ENCODE measurements at regions not wholly inside any gene's neighbourhood (a gene's known extent, or its start where the extent isn't known, plus 50 kb on each side); places are given as distances from the start of the nearest gene placed in this dataset.
A peak's percentile ranks its signal among the peaks of the same experiment; 100 is the strongest.

GRCh38 chr2:188092734-188093133 is 198.9 kb upstream of the GULP1 start:
- Histone ChIP-seq H3K18ac (ENCODE audit: low read depth in 1 of 2, low read length in 2 of 2) (no peak overlapping the region), H2AFZ (ENCODE audit: low read depth, low read length) (no peak overlapping the region), H3K4me3 (ENCODE audit: insufficient read depth in 1 of 2, low read depth in 1 of 2, low read length in 2 of 2) (no peak overlapping the region), H2AK5ac (ENCODE audit: low read length, severe bottlenecking) (no peak overlapping the region), H3K14ac (ENCODE audit: low read length in 2 of 2) (no peak overlapping the region), H2BK12ac (ENCODE audit: low read length in 2 of 2) (no peak overlapping the region), H3K27me3 (ENCODE audit: control insufficient read depth in 1 of 2, insufficient read depth in 1 of 2, low read length in 2 of 2) (no peaks in the 10 kb centered on the region), H3K4me1 (ENCODE audit: control insufficient read depth, insufficient read depth, low read depth, low read length) (no peaks in the 10 kb centered on the region), H3K27ac (ENCODE audit: low read length, poor library complexity, severe bottlenecking) (no peak overlapping the region), H3K4ac (ENCODE audit: low read depth in 1 of 2, low read length in 2 of 2) (no peak overlapping the region), H3K36me3 (ENCODE audit: control insufficient read depth in 1 of 2, insufficient read depth in 2 of 2, low read depth in 1 of 2, low read length in 2 of 2) (no peaks in the 10 kb centered on the region), H2BK120ac (ENCODE audit: low read depth, low read length) (no peak overlapping the region), H3K9me3 (ENCODE audit: control insufficient read depth, low read length) (no peaks in the 10 kb centered on the region), H2BK5ac (ENCODE audit: low read depth, low read length, poor library complexity, severe bottlenecking) (no peak overlapping the region), H4K8ac (ENCODE audit: low read length) (no peak overlapping the region), H3K79me1 (replicated peaks; ENCODE audit: low read length, poor library complexity, severe bottlenecking) (no peaks in the 10 kb centered on the region), H3K9ac (ENCODE audit: low read length) (no peak overlapping the region), H3K4me2 (ENCODE audit: low read length, poor library complexity, severe bottlenecking) (no peak overlapping the region), H3K23ac (ENCODE audit: low read length in 2 of 2) (no peak overlapping the region), H2BK15ac (ENCODE audit: low read depth, poor library complexity, severe bottlenecking) (no peak overlapping the region), H4K91ac (ENCODE audit: low read length) (no peak overlapping the region)
- 67% methylated on average over 1 of the region's 2 CpGs for WGBS
- DNase-seq: no peak

DNA sequence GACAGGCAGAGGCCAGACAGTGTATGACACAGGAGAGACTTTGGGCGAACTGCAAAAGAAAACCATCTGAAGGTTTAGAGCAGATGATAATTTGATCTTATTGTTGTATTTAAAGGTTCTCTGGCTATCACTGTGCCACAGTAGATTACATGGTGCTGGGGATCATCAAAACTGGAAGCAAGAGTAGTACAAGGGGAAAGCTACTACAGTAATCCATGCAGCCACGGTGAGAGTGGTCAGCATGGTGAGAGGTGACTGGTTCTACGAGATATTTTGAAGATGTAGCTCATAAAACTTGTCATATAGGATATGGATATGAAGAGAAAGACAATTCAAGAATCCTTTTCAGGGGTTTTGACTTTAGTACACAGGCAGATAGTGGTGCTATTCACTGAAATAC is 194.8 kb upstream of the GULP1 start:
- H3K4me1 ChIP-seq (ENCODE audit: control insufficient read depth, insufficient read depth, low read depth, low read length): no peaks in the 10 kb centered on the region
- H3K18ac ChIP-seq (ENCODE audit: low read depth in 1 of 2, low read length in 2 of 2): no peak overlapping the region
- H3K36me3 ChIP-seq (ENCODE audit: control insufficient read depth in 1 of 2, insufficient read depth in 2 of 2, low read depth in 1 of 2, low read length in 2 of 2): no peaks in the 10 kb centered on the region
- H3K23ac ChIP-seq (ENCODE audit: low read length in 2 of 2): no peak overlapping the region
- H2BK5ac ChIP-seq (ENCODE audit: low read depth, low read length, poor library complexity, severe bottlenecking): no peak overlapping the region
- no peak overlapping the region for H3K4me3 ChIP-seq (ENCODE audit: insufficient read depth in 1 of 2, low read depth in 1 of 2, low read length in 2 of 2)
- DNase-seq: no peak
- H2AK5ac ChIP-seq (ENCODE audit: low read length, severe bottlenecking): no peak overlapping the region
- no peak overlapping the region for H4K8ac ChIP-seq (ENCODE audit: low read length)
- H3K9me3 ChIP-seq (ENCODE audit: control insufficient read depth, low read length): no peaks in the 10 kb centered on the region
- H3K27me3 ChIP-seq (ENCODE audit: control insufficient read depth in 1 of 2, insufficient read depth in 1 of 2, low read length in 2 of 2): no peaks in the 10 kb centered on the region
- H3K4me2 ChIP-seq (ENCODE audit: low read length, poor library complexity, severe bottlenecking): no peak overlapping the region
- no peak overlapping the region for H3K27ac ChIP-seq (ENCODE audit: low read length, poor library complexity, severe bottlenecking)
- no peak overlapping the region for H3K4ac ChIP-seq (ENCODE audit: low read depth in 1 of 2, low read length in 2 of 2)
- H2BK120ac ChIP-seq (ENCODE audit: low read depth, low read length): no peak overlapping the region
- no peak overlapping the region for H2BK12ac ChIP-seq (ENCODE audit: low read length in 2 of 2)
- H4K91ac ChIP-seq (ENCODE audit: low read length): no peak overlapping the region
- H2BK15ac ChIP-seq (ENCODE audit: low read depth, poor library complexity, severe bottlenecking): no peak overlapping the region
- 89% methylated on average over 3 of the region's 3 CpGs for WGBS
- no peak overlapping the region for H2AFZ ChIP-seq (ENCODE audit: low read depth, low read length)
- H3K14ac ChIP-seq (ENCODE audit: low read length in 2 of 2): no peak overlapping the region
- no peaks in the 10 kb centered on the region for H3K79me1 ChIP-seq (replicated peaks; ENCODE audit: low read length, poor library complexity, severe bottlenecking)
- H3K9ac ChIP-seq (ENCODE audit: low read length): no peak overlapping the region

- Histone ChIP-seq H3K9me3 (ENCODE audit: control insufficient read depth, low read length) (no peaks in the 10 kb centered on the region), H2AK5ac (ENCODE audit: low read length, severe bottlenecking) (no peak overlapping the region), H3K9ac (ENCODE audit: low read length) (no peak overlapping the region), H3K4ac (ENCODE audit: low read depth in 1 of 2, low read length in 2 of 2) (no peak overlapping the region), H2BK120ac (ENCODE audit: low read depth, low read length) (no peak overlapping the region), H3K18ac (ENCODE audit: low read depth in 1 of 2, low read length in 2 of 2) (no peak overlapping the region), H3K4me1 (ENCODE audit: control insufficient read depth, insufficient read depth, low read depth, low read length) (no peaks in the 10 kb centered on the region), H3K79me1 (replicated peaks; ENCODE audit: low read length, poor library complexity, severe bottlenecking) (no peaks in the 10 kb centered on the region), H2AFZ (ENCODE audit: low read depth, low read length) (no peak overlapping the region), H3K4me3 (ENCODE audit: insufficient read depth in 1 of 2, low read depth in 1 of 2, low read length in 2 of 2) (no peak overlapping the region), H2BK15ac (ENCODE audit: low read depth, poor library complexity, severe bottlenecking) (no peak overlapping the region), H3K4me2 (ENCODE audit: low read length, poor library complexity, severe bottlenecking) (no peak overlapping the region), H4K91ac (ENCODE audit: low read length) (no peak overlapping the region), H2BK12ac (ENCODE audit: low read length in 2 of 2) (no peak overlapping the region), H3K14ac (ENCODE audit: low read length in 2 of 2) (no peak overlapping the region), H3K27me3 (ENCODE audit: control insufficient read depth in 1 of 2, insufficient read depth in 1 of 2, low read length in 2 of 2) (no peaks in the 10 kb centered on the region), H3K36me3 (ENCODE audit: control insufficient read depth in 1 of 2, insufficient read depth in 2 of 2, low read depth in 1 of 2, low read length in 2 of 2) (no peaks in the 10 kb centered on the region), H3K23ac (ENCODE audit: low read length in 2 of 2) (no peak overlapping the region), H3K27ac (ENCODE audit: low read length, poor library complexity, severe bottlenecking) (no peak overlapping the region), H2BK5ac (ENCODE audit: low read depth, low read length, poor library complexity, severe bottlenecking) (no peak overlapping the region), H4K8ac (ENCODE audit: low read length) (no peak overlapping the region)
- 81% methylated on average over 6 of the region's 6 CpGs for whole genome bisulfite sequencing
- DNase-seq: no peak
Measured at GRCh38 chr2:188102881-188103280, 188.8 kb upstream of the GULP1 start.

DNA sequence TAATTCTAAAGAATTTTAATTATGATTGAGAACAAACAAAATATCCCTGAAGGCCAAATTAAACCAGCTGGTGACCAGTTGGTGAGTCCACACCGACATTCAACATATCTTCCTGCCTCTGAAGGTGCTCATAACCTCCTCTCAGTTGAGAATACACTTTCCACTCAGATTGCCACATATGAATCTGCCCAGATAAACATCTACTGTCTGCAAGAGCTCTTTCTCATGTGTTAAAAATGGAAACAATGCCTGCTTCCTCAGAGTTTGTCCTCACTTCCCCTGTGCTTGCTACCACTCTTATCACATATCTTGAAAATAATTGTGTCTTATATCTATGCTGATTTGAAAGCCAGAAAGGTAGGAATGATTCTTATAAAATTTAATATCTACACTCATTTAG is 177.7 kb upstream of the GULP1 start:
- Histone ChIP-seq H2BK12ac (ENCODE audit: low read length in 2 of 2) (no peak overlapping the region), H2BK5ac (ENCODE audit: low read depth, low read length, poor library complexity, severe bottlenecking) (no peak overlapping the region), H3K79me1 (replicated peaks; ENCODE audit: low read length, poor library complexity, severe bottlenecking) (no peaks in the 10 kb centered on the region), H3K23ac (ENCODE audit: low read length in 2 of 2) (no peak overlapping the region), H3K9me3 (ENCODE audit: control insufficient read depth, low read length) (no peaks in the 10 kb centered on the region), H3K4ac (ENCODE audit: low read depth in 1 of 2, low read length in 2 of 2) (no peak overlapping the region), H3K4me2 (ENCODE audit: low read length, poor library complexity, severe bottlenecking) (no peak overlapping the region), H4K91ac (ENCODE audit: low read length) (no peak overlapping the region), H2BK15ac (ENCODE audit: low read depth, poor library complexity, severe bottlenecking) (no peak overlapping the region), H2BK120ac (ENCODE audit: low read depth, low read length) (no peak overlapping the region), H4K8ac (ENCODE audit: low read length) (no peak overlapping the region), H3K27me3 (ENCODE audit: control insufficient read depth in 1 of 2, insufficient read depth in 1 of 2, low read length in 2 of 2) (no peaks in the 10 kb centered on the region), H3K36me3 (ENCODE audit: control insufficient read depth in 1 of 2, insufficient read depth in 2 of 2, low read depth in 1 of 2, low read length in 2 of 2) (no peaks in the 10 kb centered on the region), H2AFZ (ENCODE audit: low read depth, low read length) (no peak overlapping the region), H2AK5ac (ENCODE audit: low read length, severe bottlenecking) (no peak overlapping the region), H3K4me1 (ENCODE audit: control insufficient read depth, insufficient read depth, low read depth, low read length) (no peaks in the 10 kb centered on the region), H3K27ac (ENCODE audit: low read length, poor library complexity, severe bottlenecking) (no peak overlapping the region), H3K14ac (ENCODE audit: low read length in 2 of 2) (no peak overlapping the region), H3K9ac (ENCODE audit: low read length) (no peak overlapping the region), H3K18ac (ENCODE audit: low read depth in 1 of 2, low read length in 2 of 2) (no peak overlapping the region), H3K4me3 (ENCODE audit: insufficient read depth in 1 of 2, low read depth in 1 of 2, low read length in 2 of 2) (no peak overlapping the region)
- peak; percentile 55 for DNase-seq
- WGBS: 75% methylated on average over 1 of the region's 1 CpG
